H54 (cell line): ENCODE measurements at regions not wholly inside any gene's neighbourhood (a gene's known extent, or its start where the extent isn't known, plus 50 kb on each side); places are given as distances from the start of the nearest gene placed in this dataset.

Source experiments
- DNase-seq: peaks from one replicate; pipeline ENCODE4 v3.0.0; 2011; ENCODE audit warnings: low spot score, mixed read lengths; ENCODE audit not compliant: insufficient read length
- FAIRE-seq: peaks from 3 replicates; lab custom pipeline; 2011; peaks lifted over from hg19 to GRCh38; lab: Jason Lieb, UNC
- POLR2A ChIP-seq: IDR thresholded peaks from 2 replicates; pipeline ENCODE4 v1.6.1; 2011; ENCODE audit warnings: low read depth, mild to moderate bottlenecking, low read length

DNA sequence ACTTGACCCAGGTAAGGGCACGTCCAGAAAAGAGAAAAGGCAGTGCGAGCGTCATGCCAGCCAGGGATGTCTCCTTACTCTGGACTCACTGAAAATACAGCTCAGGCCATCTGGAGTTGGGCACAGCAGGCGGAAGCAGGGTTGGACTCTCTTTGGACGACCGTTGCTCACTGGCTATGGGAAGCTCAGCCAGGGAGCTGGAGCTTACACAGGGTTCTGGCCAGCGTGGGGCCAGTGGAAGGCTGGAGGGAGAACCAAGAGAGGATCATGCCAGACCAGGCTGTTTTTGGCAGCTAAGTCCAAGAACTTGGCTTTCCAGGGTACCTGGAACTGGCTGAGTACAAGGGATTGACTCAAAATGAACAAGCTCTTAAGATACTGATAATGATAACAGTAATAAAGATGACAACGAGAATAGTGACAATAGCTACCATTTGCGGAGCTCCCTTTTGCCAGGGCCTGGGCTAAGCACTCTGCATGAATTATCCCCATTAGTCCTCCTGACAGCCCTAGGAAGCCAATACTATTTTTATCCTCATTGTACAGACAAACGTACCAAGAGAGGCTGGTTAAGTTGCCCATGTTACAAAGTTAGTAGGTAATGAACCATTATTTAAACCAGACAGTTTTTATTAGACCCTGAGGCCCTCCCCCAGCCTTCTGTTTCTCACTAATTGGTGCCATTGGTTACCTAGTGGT lies 177.6 kb downstream of the PTPN20 start:
- DNase-seq = no peak
- FAIRE-seq = no peak
- no peak for TF ChIP-seq POLR2A

DNA sequence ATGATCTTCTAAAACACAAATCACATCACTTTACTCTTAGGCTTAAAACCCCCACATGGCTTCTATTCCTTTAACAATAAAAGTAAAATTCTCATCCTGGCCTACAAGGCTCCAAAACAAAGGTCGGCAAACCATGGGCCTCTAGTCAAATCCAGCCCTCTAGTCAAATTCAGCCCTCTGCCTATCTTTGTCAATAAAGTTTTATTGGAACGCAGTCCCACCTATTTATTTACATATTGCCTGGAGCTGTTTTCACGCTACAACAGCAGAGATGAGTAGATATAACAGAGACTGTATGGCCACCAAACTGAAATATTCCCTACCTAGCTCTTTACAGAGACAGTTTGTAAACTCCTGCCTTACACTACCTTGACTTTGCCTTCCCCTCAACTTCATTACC lies 178.8 kb downstream of the PTPN20 start:
- FAIRE-seq (no peak), DNase-seq (no peak)
- TF ChIP-seq POLR2A = no peak

DNA sequence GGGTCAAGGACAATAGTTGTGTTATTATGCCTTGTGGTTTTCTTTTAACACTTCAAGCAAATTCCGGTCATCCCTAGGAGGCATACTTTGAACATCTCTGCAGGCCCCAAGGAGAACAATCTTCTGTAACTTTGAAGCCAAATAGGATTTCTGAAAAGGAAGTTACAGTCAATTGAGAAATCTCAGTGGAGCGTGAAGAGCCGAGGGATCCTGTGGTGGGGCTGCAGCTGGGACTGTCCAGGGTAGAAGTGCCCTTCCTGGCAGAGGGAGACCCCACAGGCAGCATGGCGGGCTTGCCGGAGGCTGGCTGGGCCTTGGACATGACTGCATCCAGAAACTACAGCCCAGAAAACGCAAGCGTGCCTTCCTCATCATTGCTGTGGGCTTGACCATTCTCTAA lies 179.7 kb downstream of the PTPN20 start:
- FAIRE-seq (no peak), DNase-seq (no peak)
- no peak for TF ChIP-seq POLR2A

DNA sequence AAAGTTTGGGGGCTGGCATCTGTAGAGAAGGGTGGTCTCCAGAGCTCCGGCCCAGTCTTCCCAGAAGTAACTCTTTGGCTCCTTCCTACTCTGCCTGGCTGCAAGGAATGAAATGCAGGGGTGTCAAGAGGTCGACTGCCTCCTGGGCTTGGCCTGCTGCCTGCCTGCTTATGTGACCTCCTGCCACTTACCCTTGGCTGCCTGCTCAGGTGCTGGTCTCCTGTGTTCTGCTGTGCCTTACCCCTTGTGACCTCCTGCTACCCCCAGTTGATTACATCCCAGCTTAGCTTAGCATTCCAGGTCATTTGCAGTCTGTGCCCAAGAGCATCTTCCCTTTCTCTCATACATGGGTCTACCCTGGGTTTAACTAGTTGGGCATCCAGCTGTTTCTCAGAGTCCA lies 180.2 kb downstream of the PTPN20 start:
- FAIRE-seq = no peak
- no peak for TF ChIP-seq POLR2A
- no peak for DNase-seq

- DNase-seq (no peak), FAIRE-seq (no peak)
- no peak for TF ChIP-seq POLR2A
Observed at GRCh38 chr10:47092376-47092775, 181.1 kb downstream of the PTPN20 start.

DNA sequence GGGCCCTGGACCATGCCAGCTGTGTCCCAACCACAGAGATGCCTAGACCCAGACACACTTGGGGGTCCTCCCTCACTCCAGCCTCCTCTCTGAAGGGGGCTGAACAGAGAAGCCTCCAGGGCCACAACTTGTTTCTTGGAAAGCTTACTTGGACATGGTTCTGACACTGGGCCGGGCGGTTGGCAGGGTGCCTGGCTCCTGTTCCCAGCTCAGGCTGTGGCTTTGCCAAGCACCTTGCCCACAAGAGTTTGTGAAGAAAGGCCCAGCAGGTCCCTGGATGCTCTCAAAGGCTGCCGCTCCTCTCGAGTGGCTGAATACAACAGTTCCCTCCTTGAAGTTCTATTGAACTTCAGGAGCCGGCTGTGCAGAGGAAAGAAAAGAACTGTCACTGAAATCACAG lies 181.6 kb downstream of the PTPN20 start:
- DNase-seq (no peak), FAIRE-seq (no peak)
- TF ChIP-seq POLR2A = no peak

DNA sequence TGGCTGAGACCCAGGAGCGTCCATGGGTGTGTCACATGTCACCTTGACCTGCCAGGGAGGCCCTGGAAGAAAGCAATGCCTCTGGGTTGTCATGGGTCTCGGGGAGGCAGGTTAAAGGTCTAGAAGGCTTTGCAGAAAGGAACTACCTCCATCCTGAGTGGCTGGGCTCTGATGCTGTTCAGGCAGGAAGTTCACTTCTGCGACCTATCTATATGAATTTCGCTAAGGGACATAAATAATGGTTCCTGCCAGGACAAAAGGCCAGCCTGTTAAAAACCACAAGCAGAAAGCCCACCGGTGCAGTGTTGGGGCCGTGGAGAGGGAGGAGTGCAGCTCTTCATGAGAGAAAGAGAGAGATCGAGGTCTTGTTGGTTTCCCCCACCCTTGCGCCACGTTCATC lies 182.9 kb downstream of the PTPN20 start:
- DNase-seq = no peak
- TF ChIP-seq POLR2A = no peak
- FAIRE-seq = no peak

GRCh38 chr10:47094636-47095035 lies 183.4 kb downstream of the PTPN20 start:
- FAIRE-seq (no peak), DNase-seq (no peak)
- TF ChIP-seq POLR2A = no peak

- no peak for TF ChIP-seq POLR2A
- no peak for DNase-seq
- FAIRE-seq = no peak
Observed at GRCh38 chr10:47095211-47095610, 184.0 kb downstream of the PTPN20 start.

DNA sequence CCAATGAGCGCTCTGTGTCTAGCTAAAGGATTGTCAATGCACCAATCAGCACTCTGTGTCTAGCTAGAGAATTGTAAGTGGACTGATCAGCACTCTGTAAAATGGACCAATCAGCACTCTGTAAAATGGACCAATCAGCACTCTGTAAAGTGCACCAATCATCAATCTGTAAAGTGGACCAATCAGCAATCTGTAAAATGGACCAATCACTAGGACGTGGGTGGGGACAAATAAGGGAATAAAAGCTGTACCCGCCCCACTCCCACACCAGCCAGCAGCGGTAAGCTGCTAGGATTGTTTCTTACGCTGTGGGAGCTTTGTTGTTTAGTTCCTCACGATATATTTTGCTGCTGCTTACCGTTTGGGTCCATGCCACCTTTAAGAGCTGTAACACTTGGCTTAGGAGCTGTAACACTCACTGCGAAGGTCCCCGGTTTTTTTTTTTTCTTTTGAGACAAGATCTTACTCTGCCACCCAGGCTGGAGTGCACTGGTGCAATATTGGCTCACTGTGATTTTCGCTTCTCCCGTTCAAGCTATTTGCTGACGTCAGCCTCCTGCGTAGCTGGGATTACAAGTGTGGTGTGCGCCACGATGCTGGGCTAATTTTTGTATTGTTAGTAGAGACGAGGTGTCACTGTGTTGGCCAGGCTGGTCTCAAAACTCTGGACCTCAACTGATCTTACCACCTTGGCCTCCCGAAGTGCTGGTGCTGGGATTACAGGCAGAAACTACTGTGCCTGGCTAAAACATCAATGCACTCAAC lies 184.8 kb downstream of the PTPN20 start:
- no peak for TF ChIP-seq POLR2A
- FAIRE-seq (no peak), DNase-seq (no peak)

- TF ChIP-seq POLR2A = no peak
- FAIRE-seq = no peak
- DNase-seq = no peak
Observed at GRCh38 chr10:47098238-47098637, 187.0 kb downstream of the PTPN20 start.

DNA sequence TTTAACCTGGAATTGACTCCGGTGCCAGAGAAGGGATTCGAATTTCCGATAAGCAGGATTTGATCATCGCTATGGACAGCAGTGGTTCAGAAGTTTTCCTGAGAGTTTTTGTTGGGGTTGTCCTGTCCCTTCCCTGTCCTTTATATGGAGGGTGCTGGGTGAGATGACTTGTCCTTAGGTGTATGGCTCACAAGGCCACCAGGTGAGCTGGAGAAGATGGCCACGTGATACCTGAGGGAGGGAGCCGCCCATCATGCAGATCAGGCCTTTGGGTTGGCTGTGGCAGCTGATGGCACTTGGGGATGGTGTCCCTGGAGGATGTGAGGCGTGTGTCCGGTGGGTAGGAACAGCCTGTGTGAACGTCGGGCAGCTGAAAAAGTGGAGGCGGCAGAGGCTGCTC lies 187.7 kb downstream of the PTPN20 start:
- no peak for TF ChIP-seq POLR2A
- no peak for DNase-seq
- FAIRE-seq = no peak

DNA sequence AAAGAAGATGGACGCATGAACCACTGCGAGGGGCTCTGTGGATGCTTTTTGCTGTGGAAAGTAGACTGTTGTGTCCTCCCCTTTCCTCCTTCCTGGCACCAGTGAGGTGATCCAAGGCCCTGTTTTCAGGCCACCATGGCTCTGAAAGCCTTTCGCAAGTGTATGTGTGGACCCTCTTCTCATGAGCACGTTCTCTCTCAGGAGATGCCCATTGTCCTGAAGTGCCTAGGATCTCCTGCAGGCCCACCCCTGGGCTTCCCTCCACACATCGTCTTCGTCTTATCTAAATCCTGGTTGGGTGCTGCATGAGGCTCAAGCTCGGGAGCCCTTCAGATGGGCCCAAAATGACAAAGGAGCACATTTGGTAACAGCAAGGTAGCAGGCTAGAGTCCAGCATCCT lies 188.2 kb downstream of the PTPN20 start:
- DNase-seq (no peak), FAIRE-seq (no peak)
- TF ChIP-seq POLR2A = no peak

- FAIRE-seq (no peak), DNase-seq (no peak)
- no peak for TF ChIP-seq POLR2A
Observed at GRCh38 chr10:47101196-47101595, 190.0 kb downstream of the PTPN20 start.

GRCh38 chr10:47101807-47102206 lies 190.6 kb downstream of the PTPN20 start:
- FAIRE-seq (no peak), DNase-seq (no peak)
- no peak for TF ChIP-seq POLR2A

GRCh38 chr10:47104151-47104605 lies 192.9 kb downstream of the PTPN20 start:
- FAIRE-seq (no peak), DNase-seq (no peak)
- TF ChIP-seq POLR2A = no peak
